H9 (cell line): ENCODE measurements at regions not wholly inside any gene's neighbourhood (a gene's known extent, or its start where the extent isn't known, plus 50 kb on each side); places are given as distances from the start of the nearest gene placed in this dataset.

ENCODE experiments used
- DNase-seq: peaks from one replicate; pipeline ENCODE4 v3.0.0-alpha.2; 2017
- H2AFZ ChIP-seq: one replicate; pipeline ENCODE4 v1.6.1; 2013; ENCODE audit warnings: mild to moderate bottlenecking, low read length, control low read depth, moderate library complexity
- H2AK5ac ChIP-seq: 2 replicates; pipeline ENCODE4 v1.6.1; 2013; ENCODE audit warnings: low read length, control low read depth, mixed read lengths; ENCODE audit not compliant: insufficient read length
- H2BK120ac ChIP-seq: one replicate; pipeline ENCODE4 v1.6.1; 2013; ENCODE audit warnings: low read depth, mild to moderate bottlenecking, low read length, control low read depth, inconsistent platforms; ENCODE audit not compliant: poor library complexity, severe bottlenecking
- H2BK12ac ChIP-seq: 2 replicates; pipeline ENCODE4 v1.6.1; 2013; ENCODE audit warnings: low read length, control low read depth, mixed read lengths, low read depth; ENCODE audit not compliant: insufficient read length
- H2BK15ac ChIP-seq: 2 replicates; pipeline ENCODE4 v1.6.1; 2013; ENCODE audit warnings: low read depth, low read length, control low read depth
- H2BK20ac ChIP-seq: one replicate; pipeline ENCODE4 v1.6.1; 2013; ENCODE audit warnings: low read depth, mild to moderate bottlenecking, low read length, control low read depth, inconsistent platforms; ENCODE audit not compliant: poor library complexity, severe bottlenecking
- H2BK5ac ChIP-seq: 2 replicates; pipeline ENCODE4 v1.6.1; 2013; ENCODE audit warnings: low read length, control low read depth, mixed read lengths; ENCODE audit not compliant: insufficient read length
- H3K14ac ChIP-seq: 2 replicates; pipeline ENCODE4 v1.6.1; 2013; ENCODE audit warnings: low read length, control low read depth; ENCODE audit not compliant: insufficient read depth
- H3K18ac ChIP-seq: 2 replicates; pipeline ENCODE4 v1.6.1; 2013; ENCODE audit warnings: low read depth, mild to moderate bottlenecking, mixed read lengths, low read length, control low read depth; ENCODE audit not compliant: insufficient read length
- H3K23ac ChIP-seq: 2 replicates; pipeline ENCODE4 v1.6.1; 2013; ENCODE audit warnings: low read length, control low read depth, mixed read lengths, low read depth; ENCODE audit not compliant: insufficient read length
- H3K23me2 ChIP-seq: 2 replicates; pipeline ENCODE4 v1.6.1; 2013; ENCODE audit warnings: low read depth, mild to moderate bottlenecking, mixed read lengths, low read length, control low read depth; ENCODE audit not compliant: insufficient read length, poor library complexity, severe bottlenecking
- H3K27ac ChIP-seq: 2 replicates; pipeline ENCODE4 v1.5.1; 2013; ENCODE audit warnings: low read length, control low read depth, mixed read lengths, low read depth; ENCODE audit not compliant: insufficient read length
- H3K27me3 ChIP-seq: 2 replicates; pipeline ENCODE4 v1.6.1; 2013; ENCODE audit warnings: low read length, control low read depth, inconsistent platforms; ENCODE audit not compliant: insufficient read depth
- H3K4ac ChIP-seq: 2 replicates; pipeline ENCODE4 v1.6.1; 2013; ENCODE audit warnings: low read depth, mild to moderate bottlenecking, control low read depth, inconsistent platforms, low read length, moderate library complexity
- H3K4me1 ChIP-seq: 2 replicates; pipeline ENCODE4 v1.6.1; 2013; ENCODE audit warnings: low read length, control low read depth, inconsistent platforms; ENCODE audit not compliant: insufficient read depth
- H3K4me2 ChIP-seq: 2 replicates; pipeline ENCODE4 v1.6.1; 2013; ENCODE audit warnings: low read length, control low read depth, mixed read lengths; ENCODE audit not compliant: insufficient read length, insufficient read depth
- H3K56ac ChIP-seq: 2 replicates; pipeline ENCODE4 v1.6.1; 2013; ENCODE audit warnings: low read depth, mild to moderate bottlenecking, mixed read lengths, low read length, control low read depth; ENCODE audit not compliant: insufficient read length
- H3K79me1 ChIP-seq: 2 replicates; pipeline ENCODE4 v1.6.1; 2013; ENCODE audit warnings: low read depth, mild to moderate bottlenecking, moderate library complexity, low read length, control low read depth, inconsistent platforms; ENCODE audit not compliant: insufficient read depth, poor library complexity, severe bottlenecking
- H3K79me2 ChIP-seq: 2 replicates; pipeline ENCODE4 v1.6.1; 2013; ENCODE audit warnings: low read length, control low read depth, inconsistent platforms; ENCODE audit not compliant: insufficient read depth
- H3K9ac ChIP-seq: 2 replicates; pipeline ENCODE4 v1.6.1; 2013; ENCODE audit warnings: low read length, control low read depth, mixed read lengths; ENCODE audit not compliant: insufficient read length; ENCODE audit errors: extremely low read depth
- H3K9me3 ChIP-seq: one replicate; pipeline ENCODE4 v1.6.1; 2013; ENCODE audit warnings: low read depth, low read length, inconsistent platforms; ENCODE audit not compliant: control insufficient read depth
- H3T11ph ChIP-seq: one replicate; pipeline ENCODE4 v1.6.1; 2013; ENCODE audit warnings: mild to moderate bottlenecking, low read length, control low read depth, inconsistent platforms
- H4K20me1 ChIP-seq: one replicate; pipeline ENCODE4 v1.6.1; 2013; ENCODE audit not compliant: control insufficient read depth, insufficient read length, insufficient read depth
- H4K5ac ChIP-seq: 2 replicates; pipeline ENCODE4 v1.6.1; 2013; ENCODE audit warnings: low read depth, mild to moderate bottlenecking, mixed read lengths, low read length, control low read depth; ENCODE audit not compliant: insufficient read length
- H4K8ac ChIP-seq: replicated peaks from 2 replicates; pipeline ENCODE4 v1.6.1; 2013; ENCODE audit warnings: low read length, control low read depth, mixed read lengths, low read depth; ENCODE audit not compliant: insufficient read length
- H4K91ac ChIP-seq: 2 replicates; pipeline ENCODE4 v1.6.1; 2013; ENCODE audit warnings: low read depth, mild to moderate bottlenecking, moderate library complexity, mixed read lengths, low read length, control low read depth; ENCODE audit not compliant: insufficient read length
- H3K27ac Mint-ChIP-seq, 3 experiments: 2 replicates in 2 of 3; 3 replicates in 1 of 3; pipeline ENCODE4 v1.8.0; 2020 to 2021; ENCODE audit warnings: mixed read lengths in 3 of 3, mild to moderate bottlenecking in 1 of 3, moderate library complexity in 1 of 3
- H3K27me3 Mint-ChIP-seq: 2 replicates; pipeline ENCODE4 v1.8.0; 2021; ENCODE audit warnings: low read depth, mild to moderate bottlenecking, moderate library complexity, mixed read lengths
- H3K36me3 Mint-ChIP-seq, 3 experiments: 2 replicates in 2 of 3; 3 replicates in 1 of 3; pipeline ENCODE4 v1.8.0; 2020 to 2021; ENCODE audit warnings: low read depth in 3 of 3, mixed read lengths in 3 of 3; ENCODE audit not compliant: insufficient read depth in 1 of 3
- H3K4me1 Mint-ChIP-seq, 2 experiments: 2 replicates each; pipeline ENCODE4 v1.8.0; 2020; ENCODE audit warnings: mixed read lengths in 2 of 2
- H3K4me3 Mint-ChIP-seq, 2 experiments: 2 replicates in 1 of 2; 3 replicates in 1 of 2; pipeline ENCODE4 v1.8.0; 2020 to 2021; ENCODE audit warnings: mild to moderate bottlenecking in 2 of 2, mixed read lengths in 2 of 2, moderate library complexity in 1 of 2
- H3K9me3 Mint-ChIP-seq, 2 experiments: 2 replicates in 1 of 2; 3 replicates in 1 of 2; pipeline ENCODE4 v1.8.0; 2020; ENCODE audit warnings: mild to moderate bottlenecking in 2 of 2, mixed read lengths in 2 of 2, moderate library complexity in 1 of 2
- WGBS: extraction: QIAGEN DNeasy Blood & Tissue Kit; methylation state at CpG from one replicate; pipeline ENCODE4 v1.1.7; 2013; ENCODE audit warnings: missing lambda C conversion rate, low lambda C conversion rate, mixed read lengths; ENCODE audit not compliant: insufficient read length; ENCODE audit errors: extremely low coverage; 5-methylcytosine and 5-hydroxymethylcytosine counted together
- TF ChIP-seq, protein P1 (sequence below): fragments of 200-600 bp; sonication (generic); conservative IDR thresholded peaks from 3 replicates; pipeline ENCODE4 v1.8.0; 2021; ENCODE audit warnings: antibody characterized with exemption, mild to moderate bottlenecking

GRCh38 chr5:159628703-159629102 is 287.6 kb upstream of the ADRA1B start:
- H3K9me3 Mint-ChIP-seq: peaks cover 7 to 9% of the 10 kb centered on the region in 2 experiments; a peak in 3 of 5 replicates
- no peak for DNase-seq
- no peak overlapping the region for H3K23ac ChIP-seq
- no peak overlapping the region for H2AK5ac ChIP-seq
- H3K4me2 ChIP-seq: no peak overlapping the region
- H3K14ac ChIP-seq: no peak overlapping the region
- H3K23me2 ChIP-seq: no peaks in the 10 kb centered on the region
- no peak overlapping the region for H2BK120ac ChIP-seq
- H3K79me1 ChIP-seq: no peaks in the 10 kb centered on the region
- H4K8ac ChIP-seq: no peak overlapping the region
- no peaks in the 10 kb centered on the region; the same call in 1 of the 2 replicates for H3K27me3 Mint-ChIP-seq
- H3K4me1 Mint-ChIP-seq: peaks cover 6% of the 10 kb centered on the region in 2 experiments; a peak in 1 of 4 replicates
- no peaks in the 10 kb centered on the region for H3K79me2 ChIP-seq
- no peaks in the 10 kb centered on the region for H4K20me1 ChIP-seq
- H3K27ac ChIP-seq: no peak overlapping the region
- H2BK12ac ChIP-seq: no peak overlapping the region
- H2BK15ac ChIP-seq: no peak overlapping the region
- H3K56ac ChIP-seq: no peak overlapping the region
- H3K27ac Mint-ChIP-seq: no peak overlapping the region
- no peak overlapping the region for H2AFZ ChIP-seq
- no peaks in the 10 kb centered on the region for H3K9me3 ChIP-seq
- no CpG with 5 or more reads among the region's 1 CpG for WGBS
- H4K5ac ChIP-seq: no peak overlapping the region
- TF ChIP-seq, protein P1, sequence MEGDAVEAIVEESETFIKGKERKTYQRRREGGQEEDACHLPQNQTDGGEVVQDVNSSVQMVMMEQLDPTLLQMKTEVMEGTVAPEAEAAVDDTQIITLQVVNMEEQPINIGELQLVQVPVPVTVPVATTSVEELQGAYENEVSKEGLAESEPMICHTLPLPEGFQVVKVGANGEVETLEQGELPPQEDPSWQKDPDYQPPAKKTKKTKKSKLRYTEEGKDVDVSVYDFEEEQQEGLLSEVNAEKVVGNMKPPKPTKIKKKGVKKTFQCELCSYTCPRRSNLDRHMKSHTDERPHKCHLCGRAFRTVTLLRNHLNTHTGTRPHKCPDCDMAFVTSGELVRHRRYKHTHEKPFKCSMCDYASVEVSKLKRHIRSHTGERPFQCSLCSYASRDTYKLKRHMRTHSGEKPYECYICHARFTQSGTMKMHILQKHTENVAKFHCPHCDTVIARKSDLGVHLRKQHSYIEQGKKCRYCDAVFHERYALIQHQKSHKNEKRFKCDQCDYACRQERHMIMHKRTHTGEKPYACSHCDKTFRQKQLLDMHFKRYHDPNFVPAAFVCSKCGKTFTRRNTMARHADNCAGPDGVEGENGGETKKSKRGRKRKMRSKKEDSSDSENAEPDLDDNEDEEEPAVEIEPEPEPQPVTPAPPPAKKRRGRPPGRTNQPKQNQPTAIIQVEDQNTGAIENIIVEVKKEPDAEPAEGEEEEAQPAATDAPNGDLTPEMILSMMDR: no peak
- no peak overlapping the region for H3K4ac ChIP-seq
- no peak overlapping the region for H2BK5ac ChIP-seq
- H3K4me1 ChIP-seq: 0 out of 2 replicates have a peak, but pooled peaks cover 2% of the 10 kb centered on the region
- no peak overlapping the region for H3K9ac ChIP-seq
- H3K36me3 Mint-ChIP-seq: no peaks in the 10 kb centered on the region; a peak in 1 of 7 replicates
- H3K18ac ChIP-seq: no peak overlapping the region
- H2BK20ac ChIP-seq: no peak overlapping the region
- no peaks in the 10 kb centered on the region for H3K27me3 ChIP-seq
- no peak overlapping the region for H3T11ph ChIP-seq
- H4K91ac ChIP-seq: no peak overlapping the region
- H3K4me3 Mint-ChIP-seq: no peak overlapping the region
